IMR-90 (cell line): ENCODE measurements at regions not wholly inside any gene's neighbourhood (a gene's known extent, or its start where the extent isn't known, plus 50 kb on each side); places are given as distances from the start of the nearest gene placed in this dataset.

Experiments used
- ATAC-seq: fragments of 200-7000 bp; cut with Tn5 transposase; 2 replicates; pipeline ENCODE4 v1.9.1; 2020; ENCODE audit warnings: low read depth, mild to moderate bottlenecking, moderate library complexity
- BruUV-seq: library from RNA; stranded (reverse); fragments of 400-500 nt; replicated peaks from 2 replicates; lab custom pipeline; 2021; lab: Mats Ljungman, UMichigan
- CTCF ChIA-PET: fragments of 300-600 bp; formaldehyde crosslinking; extraction: SDS; loops from one replicate; lab custom pipeline; 2021; ENCODE audit warnings: antibody characterized with exemption; lab: Yijun Ruan, JAX
- POLR2A ChIA-PET: fragments of 300-600 bp; sonication (Branson Sonifier 250); formaldehyde crosslinking; loops from one replicate; lab custom pipeline; 2022; ENCODE audit warnings: antibody characterized with exemption; ENCODE audit not compliant: unreplicated experiment; lab: Charles Lee
- DNase-seq: peaks from one replicate; pipeline ENCODE4 v3.0.0; 2013
- H2AFZ ChIP-seq: replicated peaks from 2 replicates; pipeline ENCODE3; 2013; ENCODE audit warnings: low read length, mild to moderate bottlenecking; ENCODE audit not compliant: poor library complexity
- H2AK5ac ChIP-seq: 2 replicates; pipeline ENCODE4 v1.6.1; 2013; ENCODE audit warnings: low read depth, low read length, inconsistent platforms
- H2AK9ac ChIP-seq: replicated peaks from 2 replicates; pipeline ENCODE3; 2013; ENCODE audit warnings: mild to moderate bottlenecking, low read depth, low read length, moderate library complexity; ENCODE audit not compliant: poor library complexity
- H2BK120ac ChIP-seq: 2 replicates; pipeline ENCODE4 v1.6.1; 2013; ENCODE audit warnings: low read depth, low read length, inconsistent platforms
- H2BK15ac ChIP-seq: 3 replicates; pipeline ENCODE4 v1.6.1; 2013; ENCODE audit warnings: low read depth, low read length, inconsistent platforms
- H2BK20ac ChIP-seq: 2 replicates; pipeline ENCODE4 v1.6.1; 2013; ENCODE audit warnings: low read depth, mild to moderate bottlenecking, inconsistent platforms, low read length, moderate library complexity
- H2BK5ac ChIP-seq: 2 replicates; pipeline ENCODE4 v1.6.1; 2013; ENCODE audit warnings: mild to moderate bottlenecking, low read depth, low read length, inconsistent platforms; ENCODE audit not compliant: poor library complexity, severe bottlenecking
- H3K14ac ChIP-seq: replicated peaks from 2 replicates; pipeline ENCODE4 v1.6.1; 2013; ENCODE audit warnings: low read depth, low read length, inconsistent platforms
- H3K18ac ChIP-seq: 2 replicates; pipeline ENCODE4 v1.6.1; 2013; ENCODE audit warnings: low read depth, low read length, control low read depth
- H3K23ac ChIP-seq: 2 replicates; pipeline ENCODE4 v1.6.1; 2013; ENCODE audit warnings: low read depth, low read length, inconsistent platforms
- H3K27ac ChIP-seq: 2 replicates; pipeline ENCODE4 v1.5.1; 2013; ENCODE audit warnings: mild to moderate bottlenecking, control low read depth, low read length; ENCODE audit not compliant: insufficient read depth
- H3K27me3 ChIP-seq: 2 replicates; pipeline ENCODE4 v1.6.1; 2013; ENCODE audit warnings: low read length; ENCODE audit not compliant: control insufficient read depth, insufficient read depth
- H3K36me3 ChIP-seq: 2 replicates; pipeline ENCODE4 v1.6.1; 2013; ENCODE audit warnings: low read length, mixed read lengths; ENCODE audit not compliant: control insufficient read depth, insufficient read depth
- H3K4ac ChIP-seq: 2 replicates; pipeline ENCODE4 v1.6.1; 2013; ENCODE audit warnings: low read depth, low read length, inconsistent platforms
- H3K4me1 ChIP-seq: 2 replicates; pipeline ENCODE4 v1.6.1; 2013; ENCODE audit warnings: low read length, mixed read lengths; ENCODE audit not compliant: control insufficient read depth, insufficient read depth
- H3K4me2 ChIP-seq: 2 replicates; pipeline ENCODE4 v1.6.1; 2013; ENCODE audit warnings: low read depth, mild to moderate bottlenecking, control low read depth, low read length, moderate library complexity
- H3K4me3 ChIP-seq: 2 replicates; pipeline ENCODE4 v1.5.1; 2013; ENCODE audit warnings: low read depth, mild to moderate bottlenecking, control low read depth, low read length, moderate library complexity; ENCODE audit not compliant: insufficient read depth
- H3K56ac ChIP-seq: 2 replicates; pipeline ENCODE4 v1.6.1; 2013; ENCODE audit warnings: low read length, inconsistent platforms; ENCODE audit not compliant: insufficient read depth; ENCODE audit errors: extremely low read depth
- H3K79me1 ChIP-seq, 2 experiments: 2 replicates each; pipeline ENCODE4 v1.6.1; 2013; ENCODE audit warnings: low read length in 2 of 2, inconsistent platforms in 1 of 2, low read depth in 1 of 2
- H3K9ac ChIP-seq: 2 replicates; pipeline ENCODE4 v1.6.1; 2013; ENCODE audit warnings: low read depth, low read length, control low read depth
- H3K9me1 ChIP-seq: 2 replicates; pipeline ENCODE4 v1.6.1; 2013; ENCODE audit warnings: low read length, inconsistent platforms; ENCODE audit not compliant: insufficient read depth
- H3K9me3 ChIP-seq: 2 replicates; pipeline ENCODE4 v1.6.1; 2013; ENCODE audit warnings: low read length; ENCODE audit not compliant: control insufficient read depth, insufficient read depth
- H4K20me1 ChIP-seq: 2 replicates; pipeline ENCODE4 v1.6.1; 2013; ENCODE audit warnings: low read length, inconsistent platforms; ENCODE audit not compliant: insufficient read depth
- H4K5ac ChIP-seq: 2 replicates; pipeline ENCODE4 v1.6.1; 2013; ENCODE audit warnings: mild to moderate bottlenecking, low read depth, low read length, control low read depth
- H4K8ac ChIP-seq, 2 experiments: 2 replicates each; pipeline ENCODE4 v1.6.1; 2013; ENCODE audit warnings: low read depth in 2 of 2, low read length in 2 of 2, control low read depth in 1 of 2, inconsistent platforms in 1 of 2
- H4K91ac ChIP-seq: 2 replicates; pipeline ENCODE4 v1.6.1; 2013; ENCODE audit warnings: low read depth, low read length, inconsistent platforms; ENCODE audit not compliant: insufficient read depth
- BHLHE40 ChIP-seq: fragments of 150-350 bp; IDR thresholded peaks from 2 replicates; pipeline ENCODE4 v1.6.1; 2016; ENCODE audit warnings: mild to moderate bottlenecking, low read depth, low read length
- FOS ChIP-seq: fragments of 150-350 bp; IDR thresholded peaks from 2 replicates; pipeline ENCODE4 v1.6.1; 2016; ENCODE audit warnings: low read depth, low read length
- MAFK ChIP-seq: IDR thresholded peaks from 2 replicates; pipeline ENCODE4 v1.6.1; 2012; ENCODE audit warnings: low read depth, low read length, improper control_type of control experiment
- MAZ ChIP-seq: IDR thresholded peaks from 2 replicates; pipeline ENCODE4 v1.6.1; 2012; ENCODE audit warnings: low read depth, mild to moderate bottlenecking, low read length, improper control_type of control experiment, moderate library complexity, borderline replicate concordance
- NFE2L2 ChIP-seq: fragments of 150-350 bp; IDR thresholded peaks from 2 replicates; pipeline ENCODE4 v1.6.1; 2016; ENCODE audit warnings: low read depth, mild to moderate bottlenecking, low read length
- RCOR1 ChIP-seq: IDR thresholded peaks from 2 replicates; pipeline ENCODE4 v1.6.1; 2012; ENCODE audit warnings: mild to moderate bottlenecking, low read length, improper control_type of control experiment; ENCODE audit not compliant: insufficient replicate concordance
- dilution Hi-C: fragments of 300-500 bp; cut with HindIII; formaldehyde crosslinking; loops from one replicate; pipeline ENCODE4 v1.14.3; 2018; ENCODE audit warnings: low sequenced_read_pairs; ENCODE audit not compliant: unreplicated experiment
- in situ Hi-C: fragments of 300-500 bp; cut with MboI; formaldehyde crosslinking; loops from 3 replicates; pipeline ENCODE4 v1.14.3; 2019; ENCODE audit warnings: low sequenced_read_pairs, inconsistent platforms, mixed read lengths
- intact Hi-C: fragments of 100-400 bp; cut with micrococcal nuclease; formaldehyde crosslinking; loops from 2 replicates; pipeline ENCODE4 v1.10.0; 2022
- TF ChIP-seq, protein P1 (sequence below): conservative IDR thresholded peaks from 2 replicates; pipeline ENCODE4 v1.5.1; 2012; ENCODE audit warnings: mild to moderate bottlenecking, low read depth, low read length, improper control_type of control experiment
- TF ChIP-seq, protein P2 (sequence below): fragments of 150-350 bp; IDR thresholded peaks from 2 replicates; pipeline ENCODE4 v1.6.1; 2017; ENCODE audit warnings: mild to moderate bottlenecking, antibody characterized with exemption, low read length, low read depth

- no peak overlapping the region for H3K9ac ChIP-seq
- no TSS peak for BruUV-seq
- H3K14ac ChIP-seq = no peak overlapping the region
- no peak overlapping the region for H2BK20ac ChIP-seq
- H3K9me1 ChIP-seq = no peaks in the 10 kb centered on the region
- no peak overlapping the region for H3K4me3 ChIP-seq
- H2AK5ac ChIP-seq = no peak overlapping the region
- H2BK5ac ChIP-seq = no peak overlapping the region
- no peak overlapping the region for H3K56ac ChIP-seq
- H3K36me3 ChIP-seq = no peaks in the 10 kb centered on the region
- no peaks in the 10 kb centered on the region for H4K20me1 ChIP-seq
- H3K4me1 ChIP-seq = peaks cover 5% of the 10 kb centered on the region
- no peak overlapping the region for H3K18ac ChIP-seq
- H2BK120ac ChIP-seq = peak overlapping the region; percentile 69; the same call in 1 of the 2 replicates
- dilution Hi-C loops = no loop called here
- in situ Hi-C loops = no loop called here
- H3K4me2 ChIP-seq = peak overlapping the region; percentile 64; the same call in 1 of the 2 replicates
- TF ChIP-seq, protein P1, sequence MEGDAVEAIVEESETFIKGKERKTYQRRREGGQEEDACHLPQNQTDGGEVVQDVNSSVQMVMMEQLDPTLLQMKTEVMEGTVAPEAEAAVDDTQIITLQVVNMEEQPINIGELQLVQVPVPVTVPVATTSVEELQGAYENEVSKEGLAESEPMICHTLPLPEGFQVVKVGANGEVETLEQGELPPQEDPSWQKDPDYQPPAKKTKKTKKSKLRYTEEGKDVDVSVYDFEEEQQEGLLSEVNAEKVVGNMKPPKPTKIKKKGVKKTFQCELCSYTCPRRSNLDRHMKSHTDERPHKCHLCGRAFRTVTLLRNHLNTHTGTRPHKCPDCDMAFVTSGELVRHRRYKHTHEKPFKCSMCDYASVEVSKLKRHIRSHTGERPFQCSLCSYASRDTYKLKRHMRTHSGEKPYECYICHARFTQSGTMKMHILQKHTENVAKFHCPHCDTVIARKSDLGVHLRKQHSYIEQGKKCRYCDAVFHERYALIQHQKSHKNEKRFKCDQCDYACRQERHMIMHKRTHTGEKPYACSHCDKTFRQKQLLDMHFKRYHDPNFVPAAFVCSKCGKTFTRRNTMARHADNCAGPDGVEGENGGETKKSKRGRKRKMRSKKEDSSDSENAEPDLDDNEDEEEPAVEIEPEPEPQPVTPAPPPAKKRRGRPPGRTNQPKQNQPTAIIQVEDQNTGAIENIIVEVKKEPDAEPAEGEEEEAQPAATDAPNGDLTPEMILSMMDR = no peak
- TF ChIP-seq MAZ = no peak
- TF ChIP-seq RCOR1 = no peak
- TF ChIP-seq, protein P2, sequence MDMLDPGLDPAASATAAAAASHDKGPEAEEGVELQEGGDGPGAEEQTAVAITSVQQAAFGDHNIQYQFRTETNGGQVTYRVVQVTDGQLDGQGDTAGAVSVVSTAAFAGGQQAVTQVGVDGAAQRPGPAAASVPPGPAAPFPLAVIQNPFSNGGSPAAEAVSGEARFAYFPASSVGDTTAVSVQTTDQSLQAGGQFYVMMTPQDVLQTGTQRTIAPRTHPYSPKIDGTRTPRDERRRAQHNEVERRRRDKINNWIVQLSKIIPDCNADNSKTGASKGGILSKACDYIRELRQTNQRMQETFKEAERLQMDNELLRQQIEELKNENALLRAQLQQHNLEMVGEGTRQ = no peak
- TF ChIP-seq NFE2L2 = no peak
- TF ChIP-seq BHLHE40 = no peak
- TF ChIP-seq MAFK = no peak
- TF ChIP-seq FOS = no peak
- H4K5ac ChIP-seq = no peak overlapping the region
- DNase-seq = peak; percentile 23
- no peak overlapping the region for H2AK9ac ChIP-seq
- H4K8ac ChIP-seq = 0 out of 4 replicates have a peak overlapping the region, but pooled peaks of 1 of the 2 experiments have one; percentile 57
- no peak overlapping the region for H2BK15ac ChIP-seq
- peak; percentile 32 for ATAC-seq
- no peak overlapping the region for H3K23ac ChIP-seq
- ChIA-PET CTCF (no interaction called here), POLR2A (no interaction called here)
- no peaks in the 10 kb centered on the region for H3K9me3 ChIP-seq
- H3K4ac ChIP-seq = no peak overlapping the region
- no peaks in the 10 kb centered on the region for H3K27me3 ChIP-seq
- intact Hi-C loops = no loop called here
- no peak overlapping the region for H4K91ac ChIP-seq
- H3K79me1 ChIP-seq = no peaks in the 10 kb centered on the region
- no peak overlapping the region for H2AFZ ChIP-seq
- H3K27ac ChIP-seq = no peak overlapping the region
These were observed 310.5 kb upstream of the DDX53 start for GRCh38 chrX:22689290-22689689.
